ENCODE measurements at regions not wholly inside any gene's neighbourhood (a gene's known extent, or its start where the extent isn't known, plus 50 kb on each side); places are given as distances from the start of the nearest gene placed in this dataset.
A peak's percentile ranks its signal among the peaks of the same experiment; 100 is the strongest.

DNA sequence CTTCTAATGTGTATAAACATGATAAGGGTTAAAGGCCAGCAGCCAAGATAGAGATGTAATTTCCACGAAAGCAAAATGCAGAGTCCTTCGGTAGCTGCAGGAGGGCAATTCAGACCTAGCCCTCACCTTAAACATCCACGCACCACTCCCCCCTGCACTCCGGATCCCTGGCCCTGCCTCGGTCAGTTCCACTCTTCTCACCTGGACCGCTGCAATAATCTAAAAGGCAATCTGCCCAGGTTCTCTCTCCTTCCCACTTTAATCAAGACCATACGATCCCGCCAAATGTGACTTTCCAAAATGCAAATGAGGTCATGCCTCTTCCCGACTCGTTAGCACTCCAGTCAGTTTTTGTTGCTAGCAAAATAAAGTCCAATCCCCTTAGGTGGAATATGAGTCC is 485.2 kb downstream of the EIPR1 start:
- 84 to 89% methylated on average over 10 of the region's 10 CpGs for WGBS, 2 experiments (ENCODE audit: insufficient coverage in 1 of 2, insufficient read length in 1 of 2)
- TF ChIP-seq, protein P1, sequence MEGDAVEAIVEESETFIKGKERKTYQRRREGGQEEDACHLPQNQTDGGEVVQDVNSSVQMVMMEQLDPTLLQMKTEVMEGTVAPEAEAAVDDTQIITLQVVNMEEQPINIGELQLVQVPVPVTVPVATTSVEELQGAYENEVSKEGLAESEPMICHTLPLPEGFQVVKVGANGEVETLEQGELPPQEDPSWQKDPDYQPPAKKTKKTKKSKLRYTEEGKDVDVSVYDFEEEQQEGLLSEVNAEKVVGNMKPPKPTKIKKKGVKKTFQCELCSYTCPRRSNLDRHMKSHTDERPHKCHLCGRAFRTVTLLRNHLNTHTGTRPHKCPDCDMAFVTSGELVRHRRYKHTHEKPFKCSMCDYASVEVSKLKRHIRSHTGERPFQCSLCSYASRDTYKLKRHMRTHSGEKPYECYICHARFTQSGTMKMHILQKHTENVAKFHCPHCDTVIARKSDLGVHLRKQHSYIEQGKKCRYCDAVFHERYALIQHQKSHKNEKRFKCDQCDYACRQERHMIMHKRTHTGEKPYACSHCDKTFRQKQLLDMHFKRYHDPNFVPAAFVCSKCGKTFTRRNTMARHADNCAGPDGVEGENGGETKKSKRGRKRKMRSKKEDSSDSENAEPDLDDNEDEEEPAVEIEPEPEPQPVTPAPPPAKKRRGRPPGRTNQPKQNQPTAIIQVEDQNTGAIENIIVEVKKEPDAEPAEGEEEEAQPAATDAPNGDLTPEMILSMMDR (conservative IDR thresholded peaks at IDR 0.05), result no peak
- Mint-ChIP-seq H3K36me3 (ENCODE audit: low read depth) (no peaks in the 10 kb centered on the region), H3K4me3 (no peak overlapping the region), H3K4me1 (no peaks in the 10 kb centered on the region), H3K9me3 (peaks cover 8% of the 10 kb centered on the region), H3K27ac (no peak overlapping the region), H3K27me3 (ENCODE audit: insufficient read depth) (no peaks in the 10 kb centered on the region)
- H3K4me3 ChIP-seq (ENCODE audit: low read length), result no peak overlapping the region
- no peaks in the 10 kb centered on the region for H3K9me3 ChIP-seq (ENCODE audit: control insufficient read depth, low read length)
- no peaks in the 10 kb centered on the region for H3K36me3 ChIP-seq (ENCODE audit: control insufficient read depth, insufficient read depth, low read length)
- H3K27me3 ChIP-seq (ENCODE audit: control insufficient read depth, insufficient read depth, low read length, poor library complexity, severe bottlenecking), result no peaks in the 10 kb centered on the region
- no peak overlapping the region for H3K27ac ChIP-seq (ENCODE audit: low read depth, low read length)
- no peaks in the 10 kb centered on the region for H3K4me1 ChIP-seq (ENCODE audit: control insufficient read depth, insufficient read depth, low read length)
- DNase-seq, result peak; percentile 25
- no peak overlapping the region for H3K9ac ChIP-seq (ENCODE audit: extremely low read depth, low read length, poor library complexity, severe bottlenecking)

DNA sequence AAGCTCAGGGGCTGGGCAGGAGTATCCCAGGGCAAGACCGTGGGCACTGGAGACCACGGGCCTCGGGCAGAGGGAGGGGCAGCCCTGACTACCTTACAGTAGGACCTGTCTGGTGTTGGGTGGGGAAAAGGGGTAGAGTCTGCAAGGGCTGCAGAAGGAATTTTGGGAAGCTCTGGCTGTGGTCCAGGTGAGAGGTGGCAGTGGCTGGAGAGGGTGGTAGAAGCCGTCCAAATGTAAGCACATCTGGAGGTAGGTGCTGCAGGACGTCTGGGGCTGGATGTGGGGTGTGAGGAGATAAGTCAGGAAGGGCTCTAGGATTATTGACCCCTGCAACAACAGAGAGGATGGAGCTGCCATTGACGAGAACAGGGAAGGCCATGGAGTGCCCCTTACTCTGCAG is 486.7 kb downstream of the EIPR1 start:
- Mint-ChIP-seq H3K4me3 (no peak overlapping the region), H3K36me3 (ENCODE audit: low read depth) (no peaks in the 10 kb centered on the region), H3K27me3 (ENCODE audit: insufficient read depth) (no peaks in the 10 kb centered on the region), H3K4me1 (no peaks in the 10 kb centered on the region), H3K27ac (no peak overlapping the region), H3K9me3 (no peaks in the 10 kb centered on the region)
- Histone ChIP-seq H3K9me3 (ENCODE audit: control insufficient read depth, low read length) (no peaks in the 10 kb centered on the region), H3K36me3 (ENCODE audit: control insufficient read depth, insufficient read depth, low read length) (no peaks in the 10 kb centered on the region), H3K27me3 (ENCODE audit: control insufficient read depth, insufficient read depth, low read length, poor library complexity, severe bottlenecking) (no peaks in the 10 kb centered on the region), H3K4me1 (ENCODE audit: control insufficient read depth, insufficient read depth, low read length) (no peaks in the 10 kb centered on the region), H3K27ac (ENCODE audit: low read depth, low read length) (no peak overlapping the region), H3K4me3 (ENCODE audit: low read length) (no peak overlapping the region), H3K9ac (ENCODE audit: extremely low read depth, low read length, poor library complexity, severe bottlenecking) (no peak overlapping the region)
- TF ChIP-seq, protein P1 (conservative IDR thresholded peaks at IDR 0.05), result no peak
- peak; percentile 26 for DNase-seq
- 81 to 83% methylated on average over 4 to 6 of the region's 6 CpGs for WGBS, 2 experiments (ENCODE audit: insufficient coverage in 1 of 2, insufficient read length in 1 of 2)

DNA sequence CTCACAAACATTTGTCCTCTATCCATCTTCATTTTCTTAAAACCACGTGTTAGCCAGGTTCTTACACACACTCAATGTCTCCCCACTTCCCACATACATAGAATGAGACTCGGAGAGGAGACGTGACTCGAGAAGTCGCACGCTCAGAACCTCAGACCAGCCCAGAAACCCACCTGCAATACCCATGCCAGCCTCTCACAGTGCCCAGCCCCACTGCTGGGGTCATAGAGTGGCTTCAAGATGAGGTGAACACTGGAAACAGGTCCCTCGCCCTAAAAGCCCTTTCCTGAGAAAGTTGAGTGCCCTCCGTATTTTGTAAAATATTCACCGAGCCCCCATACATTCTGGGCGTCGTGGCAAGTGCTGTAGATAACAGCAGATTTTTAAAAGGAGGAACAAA is 487.4 kb downstream of the EIPR1 start:
- no peaks in the 10 kb centered on the region for H3K4me1 ChIP-seq (ENCODE audit: control insufficient read depth, insufficient read depth, low read length)
- H3K4me1 Mint-ChIP-seq, result no peaks in the 10 kb centered on the region
- H3K9me3 ChIP-seq (ENCODE audit: control insufficient read depth, low read length), result no peaks in the 10 kb centered on the region
- no peak overlapping the region for H3K9ac ChIP-seq (ENCODE audit: extremely low read depth, low read length, poor library complexity, severe bottlenecking)
- no peak overlapping the region for H3K4me3 Mint-ChIP-seq
- no peak overlapping the region for H3K4me3 ChIP-seq (ENCODE audit: low read length)
- no peak overlapping the region for H3K27ac ChIP-seq (ENCODE audit: low read depth, low read length)
- TF ChIP-seq, protein P1 (conservative IDR thresholded peaks at IDR 0.05), result no peak
- no peak overlapping the region for H3K27ac Mint-ChIP-seq
- H3K27me3 ChIP-seq (ENCODE audit: control insufficient read depth, insufficient read depth, low read length, poor library complexity, severe bottlenecking), result no peaks in the 10 kb centered on the region
- no peaks in the 10 kb centered on the region for H3K27me3 Mint-ChIP-seq (ENCODE audit: insufficient read depth)
- no peaks in the 10 kb centered on the region for H3K9me3 Mint-ChIP-seq
- H3K36me3 Mint-ChIP-seq (ENCODE audit: low read depth), result no peaks in the 10 kb centered on the region
- WGBS, 2 experiments (ENCODE audit: insufficient coverage in 1 of 2, insufficient read length in 1 of 2), result 91% methylated on average over 6 to 11 of the region's 11 CpGs
- peak; percentile 36 for DNase-seq
- no peaks in the 10 kb centered on the region for H3K36me3 ChIP-seq (ENCODE audit: control insufficient read depth, insufficient read depth, low read length)
